NCI-H2029 treated with DMSO at 0.1 percent for 48 hours (cell line): ENCODE measurements at regions not wholly inside any gene's neighbourhood (a gene's known extent, or its start where the extent isn't known, plus 50 kb on each side); places are given as distances from the start of the nearest gene placed in this dataset.
"Not testable (repeated sequence)": the region's sequence is repeated elsewhere in the genome, so short reads cannot be mapped to it uniquely, and the experiment has no call there.

Experiments
- DNase-seq: peaks from one replicate; lab custom pipeline; 2025; lab: John Stamatoyannopoulos, UW

DNA sequence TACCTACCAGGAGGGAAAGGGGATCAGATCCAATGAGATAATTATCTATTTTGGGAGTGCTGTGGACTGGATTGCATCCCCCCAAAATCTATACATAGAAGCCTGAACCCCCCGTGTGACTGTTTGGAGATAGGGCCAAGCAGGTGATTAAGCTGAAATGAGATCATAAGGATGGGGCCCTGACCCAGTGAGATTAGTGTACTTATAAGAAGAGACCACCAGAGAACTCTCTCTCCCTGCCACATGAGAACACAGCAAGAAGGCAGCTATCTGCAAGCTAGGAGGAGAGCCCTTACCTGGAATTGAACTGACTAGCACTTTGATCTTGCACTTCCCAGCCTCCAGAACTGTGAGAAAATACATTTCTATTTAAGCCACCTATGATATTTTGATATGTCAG is 132.2 kb upstream of the NOX3 start:
- no peak for DNase-seq

- DNase-seq = no peak
Measured at GRCh38 chr6:155586090-155586489, 130.5 kb upstream of the NOX3 start.

DNA sequence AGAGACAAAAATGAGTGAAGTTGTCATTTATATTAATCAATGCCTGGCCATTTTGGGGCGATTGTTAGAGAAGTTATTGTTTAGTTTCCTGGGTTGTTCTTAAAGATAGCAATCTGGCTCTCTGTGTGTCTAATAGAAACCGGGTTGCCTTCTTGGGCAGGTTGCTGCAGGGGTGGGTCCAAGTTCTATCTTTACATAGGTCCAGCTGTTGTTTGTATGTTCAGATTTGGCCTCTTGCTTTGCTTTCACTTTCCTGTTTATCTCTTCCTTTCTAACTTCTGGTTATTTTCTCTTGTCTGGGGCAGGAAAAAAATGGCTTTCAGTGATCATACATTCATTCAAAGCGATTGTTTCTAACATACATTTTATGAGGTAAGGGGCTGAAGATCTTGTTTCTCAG is 128.4 kb upstream of the NOX3 start:
- no peak for DNase-seq

DNA sequence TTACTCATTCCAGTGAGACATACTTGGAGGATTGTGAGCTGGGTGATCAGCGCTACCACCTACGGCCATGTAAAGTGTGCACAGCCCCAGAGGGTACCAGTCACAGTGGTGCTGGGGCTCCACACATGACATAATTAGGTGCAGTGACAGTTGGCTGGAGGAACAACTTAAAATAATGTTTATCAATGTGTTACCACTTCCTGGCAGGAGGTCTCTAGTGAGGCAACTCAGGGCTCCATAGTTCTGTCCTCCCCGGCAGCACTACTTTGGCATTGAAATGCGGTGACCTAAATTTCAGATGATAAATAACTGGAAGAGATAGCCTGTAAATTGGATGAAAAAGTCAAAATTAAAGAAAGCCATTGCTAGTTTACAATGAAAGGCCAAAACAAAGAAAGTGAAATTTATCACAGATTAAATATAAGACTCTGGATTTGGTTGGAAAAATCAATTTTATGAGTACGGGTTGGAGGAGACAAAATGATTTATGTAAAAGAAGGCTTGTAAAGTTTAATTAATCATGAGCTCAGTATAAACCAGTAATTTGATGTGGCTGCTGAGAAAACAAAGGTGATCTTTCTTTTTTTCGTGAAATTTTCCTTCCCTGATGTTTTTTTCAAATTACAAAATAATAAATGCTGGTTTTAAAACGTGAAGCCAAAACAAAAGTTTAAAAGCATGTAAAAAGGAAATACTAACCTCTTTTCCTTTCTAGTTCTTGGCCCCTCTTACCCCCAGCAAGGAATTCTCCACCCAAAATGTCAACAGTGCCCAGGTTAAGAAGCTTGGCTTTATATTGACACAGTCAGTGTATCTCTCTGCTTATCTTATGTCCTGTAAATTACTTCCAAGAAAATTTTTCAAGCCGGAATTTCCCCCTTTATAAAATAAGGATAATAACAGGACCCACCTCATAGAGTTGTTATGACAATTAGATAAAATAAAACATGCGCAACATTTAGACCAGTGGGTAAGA is 126.7 kb upstream of the NOX3 start:
- no peak for DNase-seq

- no peak for DNase-seq
Measured at GRCh38 chr6:155580904-155581303, 125.3 kb upstream of the NOX3 start.

- no peak for DNase-seq
Measured at GRCh38 chr6:155578251-155578650, 122.6 kb upstream of the NOX3 start.

DNA sequence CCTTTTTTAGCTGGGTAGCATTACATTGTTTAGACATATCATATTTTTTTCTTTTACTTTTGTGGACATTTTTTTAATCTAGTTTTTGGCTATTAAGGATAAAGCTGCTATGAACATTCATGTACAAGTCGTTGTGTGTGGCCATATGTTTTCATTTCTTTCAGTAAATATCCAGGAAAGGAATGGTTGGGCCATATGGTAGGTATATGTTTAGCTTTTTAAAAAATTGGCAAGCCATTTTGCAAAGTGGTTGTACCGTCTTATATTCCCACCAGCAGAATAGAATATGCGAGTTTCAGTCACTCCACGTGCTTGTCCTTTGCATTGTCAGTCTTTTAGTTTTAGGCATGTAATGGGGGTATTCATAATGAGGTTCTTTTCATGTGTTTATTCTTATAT is 106.3 kb upstream of the NOX3 start:
- no peak for DNase-seq

DNA sequence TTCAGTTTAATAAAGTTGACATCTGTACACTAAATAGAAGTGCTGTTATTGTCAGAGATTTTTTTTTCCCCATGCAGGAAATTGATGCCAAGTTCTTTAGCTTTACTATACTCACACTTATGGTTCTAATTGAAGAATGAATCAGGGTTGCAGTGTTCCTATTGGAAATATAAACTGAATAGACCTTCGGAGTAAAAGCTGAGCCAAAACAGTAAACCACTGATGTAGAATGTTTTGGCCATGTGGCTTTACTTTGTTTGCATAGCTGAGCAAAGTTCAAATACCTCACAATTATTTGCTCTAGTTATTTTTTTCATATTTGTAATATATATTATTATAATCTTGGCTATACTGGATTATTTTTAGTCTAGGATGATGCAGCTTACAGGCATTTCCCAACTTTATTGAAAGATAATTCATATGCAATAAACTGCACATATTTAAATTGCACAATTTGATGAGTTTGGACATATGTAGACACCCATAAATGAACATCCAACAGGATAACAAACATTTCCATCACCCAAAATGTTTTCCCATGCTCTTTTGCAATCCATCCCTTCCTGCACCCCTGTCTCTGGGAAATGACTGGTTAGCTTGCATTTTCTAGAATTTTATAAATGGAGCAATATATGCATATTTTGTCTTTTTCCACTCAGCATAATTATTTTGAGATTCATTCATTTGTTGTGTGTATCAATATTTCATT is 105.8 kb upstream of the NOX3 start:
- DNase-seq = no peak

DNA sequence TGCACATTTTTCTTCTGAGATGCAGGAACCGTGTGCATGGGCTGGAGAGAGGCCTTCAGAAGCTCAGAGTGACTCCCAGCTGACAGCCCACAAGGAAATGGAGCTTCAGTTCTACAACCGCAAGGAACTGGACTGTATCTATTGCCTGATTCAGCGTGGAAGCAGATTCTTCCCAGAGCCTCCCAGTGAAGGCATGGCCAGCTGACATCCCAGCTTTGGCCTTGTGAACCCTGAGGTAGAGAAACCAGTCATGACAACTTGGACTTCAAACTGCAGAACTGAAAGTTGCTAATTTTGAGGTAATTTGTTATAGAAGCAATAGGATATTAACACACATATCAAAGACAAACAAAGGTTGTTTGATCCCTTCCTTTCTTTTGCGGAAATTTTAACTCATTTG is 94.3 kb upstream of the NOX3 start:
- no peak for DNase-seq

DNA sequence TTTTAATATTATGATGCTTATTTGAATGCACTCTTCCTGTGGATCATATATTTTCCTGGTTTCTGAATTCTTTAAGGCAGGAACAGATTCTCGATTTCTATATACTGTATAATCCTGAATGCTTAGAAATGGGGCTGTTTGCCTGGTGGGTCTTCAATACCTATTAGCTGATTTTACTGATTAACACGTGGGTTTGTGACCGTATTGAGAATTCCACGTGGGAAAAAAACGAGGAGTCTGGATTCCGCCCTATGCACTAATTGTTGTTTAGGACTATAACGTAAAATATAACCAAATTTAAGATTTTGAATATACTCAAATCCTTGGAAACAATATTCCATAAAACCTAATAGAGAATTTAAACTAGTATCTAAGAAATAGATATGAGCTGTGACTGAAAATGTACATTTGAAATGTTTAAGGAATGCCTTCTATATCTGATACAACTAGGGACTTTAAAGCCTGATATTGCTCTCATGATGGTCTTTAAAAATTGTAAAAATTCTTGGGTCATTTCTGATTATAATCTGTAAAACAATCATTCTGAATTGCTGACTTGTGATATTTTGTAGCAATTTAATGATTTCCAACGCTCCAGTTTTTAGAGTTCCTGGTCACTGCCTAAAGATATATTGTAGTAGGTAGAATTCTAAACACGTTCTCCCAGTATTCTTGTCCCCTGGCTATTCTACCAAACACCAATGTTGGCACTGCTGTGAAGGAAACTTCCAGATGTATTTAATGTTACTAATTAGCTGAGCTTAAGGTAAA is 93.6 kb upstream of the NOX3 start:
- no peak for DNase-seq

- DNase-seq = no peak
Measured at GRCh38 chr6:155548576-155548975, 92.9 kb upstream of the NOX3 start.

- DNase-seq = no peak
Measured at GRCh38 chr6:155544677-155545076, 89.0 kb upstream of the NOX3 start.

DNA sequence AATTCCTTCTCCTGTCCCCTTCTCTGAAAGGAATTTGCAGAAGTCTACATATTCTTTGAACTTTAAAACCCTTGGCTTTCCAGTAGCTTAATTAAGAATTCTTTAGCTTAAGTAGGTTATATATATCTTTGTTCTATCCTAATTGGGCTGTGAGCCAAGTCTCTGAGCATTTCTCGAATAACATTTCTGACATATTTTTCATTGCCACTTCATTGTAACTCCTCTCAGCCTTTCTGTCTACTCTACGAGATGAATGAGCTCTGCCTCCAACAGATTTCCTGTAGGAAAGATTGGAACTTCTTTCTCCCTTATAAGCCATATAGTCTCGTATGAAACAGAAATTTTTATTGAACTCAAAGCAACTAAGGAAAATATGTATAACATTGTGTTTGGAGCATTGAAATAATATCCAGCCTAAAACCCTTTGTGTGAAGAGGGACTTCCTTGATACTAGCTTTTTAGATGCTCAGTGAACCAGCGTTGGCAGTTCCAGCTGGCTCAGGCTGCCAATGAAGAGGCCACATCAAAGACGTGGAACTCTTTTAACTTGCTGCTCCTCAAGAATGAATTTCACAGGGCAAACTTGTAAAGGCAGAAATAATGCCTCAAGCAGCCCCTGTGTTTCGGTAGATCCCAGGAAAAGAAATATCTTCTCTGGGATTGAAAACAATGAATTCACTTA is 87.7 kb upstream of the NOX3 start:
- DNase-seq = no peak

DNA sequence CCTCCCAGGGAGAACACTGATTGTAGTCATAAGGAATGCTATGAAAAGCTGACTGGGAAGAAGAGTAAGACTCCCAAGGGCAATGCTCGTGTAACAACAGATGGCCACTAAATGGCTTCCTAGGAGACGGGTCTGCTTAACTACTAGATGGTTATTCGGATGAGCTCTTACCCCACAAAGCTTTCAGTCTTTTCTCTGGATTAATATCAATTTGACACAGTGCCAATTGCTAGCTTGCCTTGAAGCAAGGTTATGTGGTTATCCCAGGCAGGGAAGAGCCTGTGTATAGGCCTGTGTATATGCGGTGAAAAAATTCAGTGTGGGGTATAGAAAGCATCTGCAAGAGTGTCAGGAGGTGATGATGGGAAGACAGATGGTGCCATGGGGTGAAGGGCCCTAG is 86.4 kb upstream of the NOX3 start:
- no peak for DNase-seq

- no peak for DNase-seq
Measured at GRCh38 chr6:155538708-155539390, 83.2 kb upstream of the NOX3 start.

DNA sequence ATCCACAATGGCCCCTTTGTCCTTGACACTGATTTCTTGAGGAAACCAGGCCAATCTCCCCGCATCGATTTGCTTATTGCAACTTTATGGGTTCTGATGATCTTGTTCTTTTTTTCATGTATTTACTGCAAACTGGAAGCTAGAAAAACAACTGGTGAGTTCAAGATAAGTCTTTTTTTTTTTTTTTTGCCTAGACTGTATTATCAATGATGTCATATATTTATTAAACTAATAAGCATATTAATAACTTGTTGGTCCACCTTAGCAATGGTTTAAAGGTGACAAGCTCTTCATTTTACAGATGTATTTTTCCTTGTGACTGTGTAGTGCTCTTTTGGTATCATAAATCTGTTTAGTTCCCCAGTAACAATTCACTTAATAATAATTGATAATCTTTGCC is 79.0 kb upstream of the NOX3 start:
- DNase-seq = no peak

GRCh38 chr6:155530219-155530834 is 74.7 kb upstream of the NOX3 start:
- no peak for DNase-seq

GRCh38 chr6:155529814-155530213 is 74.2 kb upstream of the NOX3 start:
- not testable (repeated sequence) for DNase-seq

DNA sequence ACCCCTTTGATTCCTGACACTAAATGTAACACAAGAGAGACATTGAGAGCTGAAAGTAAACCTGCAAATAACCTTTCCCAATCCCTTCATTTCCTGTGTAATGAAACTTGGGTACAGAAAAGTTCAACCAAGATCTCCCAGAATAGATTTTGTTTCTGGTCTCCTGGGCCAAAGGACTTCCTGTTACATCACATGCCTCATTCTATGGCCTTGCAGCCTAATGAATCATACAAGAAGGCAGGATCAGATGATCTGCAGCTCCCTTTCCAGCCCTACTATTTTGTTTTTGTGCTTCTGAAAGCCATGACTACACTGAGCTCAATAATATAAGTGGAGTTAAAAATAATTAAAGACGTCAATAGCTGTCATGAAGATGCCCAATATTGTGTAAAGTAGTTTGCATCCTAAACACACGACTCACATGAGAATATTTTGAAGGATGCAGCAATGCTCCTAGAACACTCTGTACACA is 73.4 kb upstream of the NOX3 start:
- DNase-seq = no peak

DNA sequence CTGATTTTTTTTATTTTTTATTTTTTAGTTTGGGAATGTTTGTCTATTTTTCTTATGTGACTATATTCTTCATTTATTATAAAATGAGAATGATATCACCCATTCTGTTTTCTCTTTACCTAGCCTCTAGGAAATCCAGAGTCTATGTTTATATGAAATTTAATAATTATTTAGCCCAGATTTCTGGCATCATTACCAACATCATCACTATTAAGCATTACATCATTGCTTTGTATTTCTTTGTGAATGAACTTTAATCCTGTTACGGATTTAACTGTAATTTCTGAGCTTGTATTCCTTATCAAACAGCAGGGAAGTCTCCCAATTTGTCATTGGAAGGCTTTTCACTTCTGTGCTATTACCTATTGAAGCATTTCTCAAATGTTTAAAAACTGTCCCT is 72.7 kb upstream of the NOX3 start:
- no peak for DNase-seq

DNA sequence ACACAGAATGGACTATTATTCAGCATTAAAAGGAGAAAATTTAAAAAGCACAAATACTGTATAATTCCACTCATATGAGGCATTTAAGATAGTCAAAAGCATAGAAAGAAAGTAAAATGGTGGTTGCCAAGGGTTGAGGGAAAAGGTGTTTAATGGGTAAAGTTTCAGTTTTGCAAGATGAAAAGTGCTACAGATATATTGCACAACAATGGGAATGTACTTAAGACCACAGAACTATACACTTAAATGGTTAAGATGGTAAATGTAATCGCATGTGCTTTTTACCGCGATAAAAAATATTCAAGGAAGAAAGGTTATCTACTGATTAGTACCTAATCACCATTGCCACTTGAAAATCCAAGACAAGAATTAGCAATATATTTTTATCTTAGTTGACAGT is 71.8 kb upstream of the NOX3 start:
- DNase-seq = no peak
